SIG-M5 treated with dmso at 0.1 percent for 504 hours (cell line): ENCODE measurements at regions not wholly inside any gene's neighbourhood (a gene's known extent, or its start where the extent isn't known, plus 50 kb on each side); places are given as distances from the start of the nearest gene placed in this dataset.

Source experiments
- DNase-seq: peaks from one replicate; lab custom pipeline; 2025; ENCODE audit not compliant: unreplicated experiment; lab: John Stamatoyannopoulos, UW

GRCh38 chr14:54126947-54127346 lies 170.3 kb upstream of the BMP4 start:
- DNase-seq: no peak

- no peak for DNase-seq
Observed at GRCh38 chr14:54127526-54127925, 170.9 kb upstream of the BMP4 start.

- no peak for DNase-seq
Observed at GRCh38 chr14:54129850-54130640, 173.4 kb upstream of the BMP4 start.

- DNase-seq: no peak
Observed at GRCh38 chr14:54132496-54132895, 175.9 kb upstream of the BMP4 start.

GRCh38 chr14:54133896-54134295 lies 177.3 kb upstream of the BMP4 start:
- no peak for DNase-seq

- DNase-seq: no peak
Observed at GRCh38 chr14:54135804-54136280, 179.2 kb upstream of the BMP4 start.

- DNase-seq: no peak
Observed at GRCh38 chr14:54136894-54137613, 180.4 kb upstream of the BMP4 start.

- no peak for DNase-seq
Observed at GRCh38 chr14:54137614-54137961, 181.0 kb upstream of the BMP4 start.

GRCh38 chr14:54138024-54138353 lies 181.4 kb upstream of the BMP4 start:
- no peak for DNase-seq

- no peak for DNase-seq
Observed at GRCh38 chr14:54138354-54139038, 181.9 kb upstream of the BMP4 start.

- no peak for DNase-seq
Observed at GRCh38 chr14:54140551-54140950, 183.9 kb upstream of the BMP4 start.

GRCh38 chr14:54146601-54147000 lies 190.0 kb upstream of the BMP4 start:
- no peak for DNase-seq

- no peak for DNase-seq
Observed at GRCh38 chr14:54147282-54147681, 190.7 kb upstream of the BMP4 start.

- DNase-seq: no peak
Observed at GRCh38 chr14:54147758-54148157, 191.1 kb upstream of the BMP4 start.

GRCh38 chr14:54148251-54148650 lies 191.6 kb upstream of the BMP4 start:
- no peak for DNase-seq

GRCh38 chr14:54152351-54152750 lies 195.7 kb upstream of the BMP4 start:
- no peak for DNase-seq

- DNase-seq: no peak
Observed at GRCh38 chr14:54166049-54166950, 209.7 kb upstream of the BMP4 start.

GRCh38 chr14:54168489-54168888 lies 211.9 kb upstream of the BMP4 start:
- DNase-seq: no peak

- DNase-seq: no peak
Observed at GRCh38 chr14:54169254-54169924, 212.8 kb upstream of the BMP4 start.

- DNase-seq: no peak
Observed at GRCh38 chr14:54170301-54170700, 213.7 kb upstream of the BMP4 start.
